ENCODE measurements at regions not wholly inside any gene's neighbourhood (a gene's known extent, or its start where the extent isn't known, plus 50 kb on each side); places are given as distances from the start of the nearest gene placed in this dataset.
A peak's percentile ranks its signal among the peaks of the same experiment; 100 is the strongest.

GRCh38 chr5:27475063-27475462 is 436.7 kb upstream of the CDH9 start:
- TF ChIP-seq CTCF (IDR thresholded peaks at IDR 0.05; ENCODE audit: extremely low read depth, missing control alignments) = no peak
- DNase-seq (ENCODE audit: low spot score) = no peak

- no peak for DNase-seq (ENCODE audit: low spot score)
- TF ChIP-seq CTCF (IDR thresholded peaks at IDR 0.05; ENCODE audit: extremely low read depth, missing control alignments) = no peak
Observed at GRCh38 chr5:27474395-27474794, 436.0 kb upstream of the CDH9 start.

GRCh38 chr5:27474047-27474309 is 435.6 kb upstream of the CDH9 start:
- no peak for DNase-seq (ENCODE audit: low spot score)
- no peak for TF ChIP-seq CTCF (IDR thresholded peaks at IDR 0.05; ENCODE audit: extremely low read depth, missing control alignments)

- DNase-seq (ENCODE audit: low spot score) = no peak
- TF ChIP-seq CTCF (IDR thresholded peaks at IDR 0.05; ENCODE audit: extremely low read depth, missing control alignments) = no peak
Observed at GRCh38 chr5:27473307-27474046, 435.1 kb upstream of the CDH9 start.

GRCh38 chr5:27472871-27473270 is 434.5 kb upstream of the CDH9 start:
- DNase-seq (ENCODE audit: low spot score) = no peak
- no peak for TF ChIP-seq CTCF (IDR thresholded peaks at IDR 0.05; ENCODE audit: extremely low read depth, missing control alignments)

GRCh38 chr5:27472000-27472763 is 433.8 kb upstream of the CDH9 start:
- DNase-seq (ENCODE audit: low spot score) = peak; percentile 42
- TF ChIP-seq CTCF (IDR thresholded peaks at IDR 0.05; ENCODE audit: extremely low read depth, missing control alignments) = no peak

- TF ChIP-seq CTCF (IDR thresholded peaks at IDR 0.05; ENCODE audit: extremely low read depth, missing control alignments) = no peak
- DNase-seq (ENCODE audit: low spot score) = no peak
Observed at GRCh38 chr5:27466959-27467358, 428.6 kb upstream of the CDH9 start.
